Neural crest cell (in vitro differentiated cells): ENCODE measurements at regions not wholly inside any gene's neighbourhood (a gene's known extent, or its start where the extent isn't known, plus 50 kb on each side); places are given as distances from the start of the nearest gene placed in this dataset.

ENCODE experiments used
- DNase-seq: peaks from one replicate; pipeline ENCODE4 v3.0.0; 2021; ENCODE audit warnings: low read depth, mixed read lengths, low spot score
- H3K27ac Mint-ChIP-seq: one replicate; pipeline ENCODE4 v1.8.0; 2021; ENCODE audit warnings: mild to moderate bottlenecking, mixed read lengths; ENCODE audit not compliant: unreplicated experiment
- H3K27me3 Mint-ChIP-seq: 2 replicates; pipeline ENCODE4 v1.8.0; 2021; ENCODE audit warnings: low read depth, mild to moderate bottlenecking, mixed read lengths
- H3K36me3 Mint-ChIP-seq: 2 replicates; pipeline ENCODE4 v1.8.0; 2021; ENCODE audit warnings: low read depth, mild to moderate bottlenecking, mixed read lengths
- H3K4me1 Mint-ChIP-seq: 2 replicates; pipeline ENCODE4 v1.8.0; 2021; ENCODE audit warnings: mixed read lengths
- H3K4me3 Mint-ChIP-seq: one replicate; pipeline ENCODE4 v1.8.0; 2021; ENCODE audit warnings: mild to moderate bottlenecking, mixed read lengths
- H3K9me3 Mint-ChIP-seq: 2 replicates; pipeline ENCODE4 v1.8.0; 2021; ENCODE audit warnings: mixed read lengths
- CTCF ChIP-seq: fragments of 200-600 bp; sonication (generic); conservative IDR thresholded peaks from 2 replicates; pipeline ENCODE4 v1.5.0; 2021; ENCODE audit warnings: antibody characterized with exemption, mild to moderate bottlenecking

- no peak overlapping the region for H3K27ac Mint-ChIP-seq
Observed at GRCh38 chr19:5237939-5238480, 102.6 kb downstream of the PTPRS start.

GRCh38 chr19:5237190-5237780 is 103.3 kb downstream of the PTPRS start:
- no peak for TF ChIP-seq CTCF
- H3K36me3 Mint-ChIP-seq: peaks cover 23% of the 10 kb centered on the region
- no peaks in the 10 kb centered on the region for H3K27me3 Mint-ChIP-seq
- H3K27ac Mint-ChIP-seq: no peak overlapping the region
- peaks cover 5% of the 10 kb centered on the region for H3K4me1 Mint-ChIP-seq
- DNase-seq: no peak
- H3K4me3 Mint-ChIP-seq: no peak overlapping the region
- no peaks in the 10 kb centered on the region for H3K9me3 Mint-ChIP-seq

More at GRCh38 chr19:5237939-5238480, 102.6 kb downstream of the PTPRS start:
- Mint-ChIP-seq H3K27me3 (no peaks in the 10 kb centered on the region), H3K9me3 (no peaks in the 10 kb centered on the region), H3K4me3 (no peak overlapping the region), H3K4me1 (peaks cover 5% of the 10 kb centered on the region), H3K36me3 (peaks cover 23% of the 10 kb centered on the region)
- no peak for DNase-seq
- TF ChIP-seq CTCF: no peak

DNA sequence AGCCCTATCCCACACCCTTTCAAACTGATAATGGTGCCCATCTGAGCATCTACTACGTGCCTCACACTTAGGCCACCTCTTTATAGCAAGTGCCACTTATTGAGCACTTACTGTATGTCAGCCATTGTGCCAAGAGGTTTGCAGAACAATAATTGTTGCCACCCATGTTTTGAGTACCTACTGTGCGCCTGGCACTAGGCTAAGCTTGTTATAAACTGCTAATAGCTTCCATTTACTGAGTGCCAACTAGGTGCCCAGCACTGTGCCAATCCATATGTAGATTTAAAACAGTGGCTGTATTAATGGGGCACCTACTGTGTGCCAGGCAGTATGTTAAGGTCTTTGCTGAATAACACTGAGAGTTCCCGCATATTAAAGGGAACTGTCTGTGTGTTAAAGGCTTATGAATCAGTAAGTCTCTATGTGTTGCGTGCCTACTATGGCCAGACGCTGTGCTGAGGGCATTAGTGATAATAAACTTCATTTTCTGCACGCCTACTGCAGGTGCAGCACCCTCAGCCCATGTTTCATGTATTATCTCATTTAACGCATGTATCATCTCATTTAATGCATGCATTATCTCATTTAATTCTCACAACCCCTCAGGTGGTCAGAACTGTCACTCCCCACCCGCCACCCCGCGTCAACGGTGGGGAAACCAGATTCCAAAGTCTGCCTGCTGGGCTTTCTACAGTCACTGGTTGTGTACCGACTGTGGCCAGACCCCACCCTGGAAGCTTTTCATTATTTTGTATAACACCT is 105.0 kb downstream of the PTPRS start:
- Mint-ChIP-seq H3K27me3 (no peaks in the 10 kb centered on the region), H3K4me1 (peaks cover 5% of the 10 kb centered on the region), H3K27ac (no peak overlapping the region), H3K9me3 (no peaks in the 10 kb centered on the region), H3K36me3 (peaks cover 30% of the 10 kb centered on the region), H3K4me3 (no peak overlapping the region)
- DNase-seq: no peak
- TF ChIP-seq CTCF: no peak

DNA sequence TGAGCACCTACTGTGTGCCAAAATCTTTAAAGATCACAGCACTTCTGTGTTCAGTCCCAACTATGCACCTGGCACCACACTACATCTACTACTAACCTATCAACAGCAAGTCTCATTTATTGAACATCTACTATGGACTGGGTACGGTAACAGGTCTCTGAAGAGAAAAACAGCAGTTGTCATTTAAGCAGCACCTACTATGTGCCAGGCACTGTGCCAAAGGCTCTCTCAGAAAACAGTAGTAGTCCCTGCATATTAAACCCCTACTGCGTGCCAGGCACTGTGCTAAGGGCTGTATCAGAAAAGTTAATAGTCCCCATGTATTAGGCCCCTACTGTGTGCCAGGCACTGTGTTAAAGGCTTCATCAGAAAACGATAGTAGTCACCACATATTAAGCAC is 106.2 kb downstream of the PTPRS start:
- peaks cover under 1% of the 10 kb centered on the region for H3K4me1 Mint-ChIP-seq
- no peaks in the 10 kb centered on the region for H3K27me3 Mint-ChIP-seq
- H3K27ac Mint-ChIP-seq: no peak overlapping the region
- DNase-seq: no peak
- H3K36me3 Mint-ChIP-seq: peaks cover 30% of the 10 kb centered on the region
- TF ChIP-seq CTCF: no peak
- no peaks in the 10 kb centered on the region for H3K9me3 Mint-ChIP-seq
- H3K4me3 Mint-ChIP-seq: no peak overlapping the region

GRCh38 chr19:5232798-5233505 is 107.7 kb downstream of the PTPRS start:
- Mint-ChIP-seq H3K27me3 (no peaks in the 10 kb centered on the region), H3K36me3 (peaks cover 27% of the 10 kb centered on the region), H3K27ac (no peak overlapping the region), H3K4me3 (no peak overlapping the region), H3K9me3 (no peaks in the 10 kb centered on the region), H3K4me1 (no peaks in the 10 kb centered on the region)
- no peak for DNase-seq
- no peak for TF ChIP-seq CTCF
